C4-2B (cell line): ENCODE measurements at regions not wholly inside any gene's neighbourhood (a gene's known extent, or its start where the extent isn't known, plus 50 kb on each side); places are given as distances from the start of the nearest gene placed in this dataset.

Experiments used
- H3K27ac ChIP-seq: fragments of 450-650 bp; 2 replicates; pipeline ENCODE4 v1.5.1; 2017
- ZFX ChIP-seq: fragments of 450-650 bp; IDR thresholded peaks from 2 replicates; pipeline ENCODE4 v1.6.1; 2017
- TF ChIP-seq, protein P1 (sequence below): fragments of 450-650 bp; conservative IDR thresholded peaks from 2 replicates; pipeline ENCODE4 v1.5.1; 2017; ENCODE audit warnings: mild to moderate bottlenecking

DNA sequence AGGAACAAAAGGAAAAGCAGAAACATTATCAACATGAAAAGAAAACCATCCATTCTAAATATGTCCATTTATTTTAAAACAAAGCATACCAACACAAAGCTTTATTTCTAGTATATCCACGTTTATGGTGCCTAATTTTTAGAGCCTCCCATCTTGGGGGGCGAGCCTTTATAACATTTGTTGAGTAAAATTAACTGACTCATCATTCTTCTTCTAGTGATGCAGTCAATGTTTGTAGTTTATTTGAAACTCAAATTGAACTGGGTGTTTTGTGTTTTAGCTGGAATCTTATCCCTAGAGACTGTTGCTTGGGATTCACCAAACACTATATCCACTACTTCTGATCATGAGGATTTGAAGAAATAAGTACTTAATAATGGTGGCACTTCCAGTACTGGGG is 366.4 kb upstream of the NPVF start:
- no peak overlapping the region for H3K27ac ChIP-seq

GRCh38 chr7:25595996-25596395 is 367.7 kb upstream of the NPVF start:
- no peak overlapping the region for H3K27ac ChIP-seq
- TF ChIP-seq, protein P1, sequence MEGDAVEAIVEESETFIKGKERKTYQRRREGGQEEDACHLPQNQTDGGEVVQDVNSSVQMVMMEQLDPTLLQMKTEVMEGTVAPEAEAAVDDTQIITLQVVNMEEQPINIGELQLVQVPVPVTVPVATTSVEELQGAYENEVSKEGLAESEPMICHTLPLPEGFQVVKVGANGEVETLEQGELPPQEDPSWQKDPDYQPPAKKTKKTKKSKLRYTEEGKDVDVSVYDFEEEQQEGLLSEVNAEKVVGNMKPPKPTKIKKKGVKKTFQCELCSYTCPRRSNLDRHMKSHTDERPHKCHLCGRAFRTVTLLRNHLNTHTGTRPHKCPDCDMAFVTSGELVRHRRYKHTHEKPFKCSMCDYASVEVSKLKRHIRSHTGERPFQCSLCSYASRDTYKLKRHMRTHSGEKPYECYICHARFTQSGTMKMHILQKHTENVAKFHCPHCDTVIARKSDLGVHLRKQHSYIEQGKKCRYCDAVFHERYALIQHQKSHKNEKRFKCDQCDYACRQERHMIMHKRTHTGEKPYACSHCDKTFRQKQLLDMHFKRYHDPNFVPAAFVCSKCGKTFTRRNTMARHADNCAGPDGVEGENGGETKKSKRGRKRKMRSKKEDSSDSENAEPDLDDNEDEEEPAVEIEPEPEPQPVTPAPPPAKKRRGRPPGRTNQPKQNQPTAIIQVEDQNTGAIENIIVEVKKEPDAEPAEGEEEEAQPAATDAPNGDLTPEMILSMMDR, result no peak
- no peak for TF ChIP-seq ZFX

More for the DNA sequence above, 366.4 kb upstream of the NPVF start:
- TF ChIP-seq, protein P1, result no peak
- TF ChIP-seq ZFX, result no peak

GRCh38 chr7:25596443-25596842 is 368.2 kb upstream of the NPVF start:
- H3K27ac ChIP-seq, result no peak overlapping the region
- no peak for TF ChIP-seq ZFX
- TF ChIP-seq, protein P1, result no peak

DNA sequence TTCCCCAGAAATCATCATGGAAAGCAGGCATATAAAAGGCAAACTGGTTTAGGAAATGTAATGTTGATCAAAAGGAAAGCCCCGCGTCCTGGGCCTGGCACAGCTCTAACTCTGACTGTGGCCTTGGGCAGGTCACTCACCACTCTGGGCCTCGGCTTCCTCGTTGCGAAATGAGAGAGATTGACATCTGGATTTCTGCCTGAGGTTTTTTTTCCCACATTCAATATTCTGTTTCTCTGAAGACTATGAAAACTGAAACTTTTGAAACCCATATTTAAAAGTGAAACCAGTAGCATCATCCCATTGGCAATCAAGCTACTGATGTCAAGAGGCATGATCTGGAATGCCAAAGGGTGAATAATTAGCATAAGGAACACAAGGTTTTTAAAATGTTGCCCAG is 369.7 kb upstream of the NPVF start:
- H3K27ac ChIP-seq, result no peak overlapping the region
- TF ChIP-seq, protein P1, result no peak
- no peak for TF ChIP-seq ZFX

DNA sequence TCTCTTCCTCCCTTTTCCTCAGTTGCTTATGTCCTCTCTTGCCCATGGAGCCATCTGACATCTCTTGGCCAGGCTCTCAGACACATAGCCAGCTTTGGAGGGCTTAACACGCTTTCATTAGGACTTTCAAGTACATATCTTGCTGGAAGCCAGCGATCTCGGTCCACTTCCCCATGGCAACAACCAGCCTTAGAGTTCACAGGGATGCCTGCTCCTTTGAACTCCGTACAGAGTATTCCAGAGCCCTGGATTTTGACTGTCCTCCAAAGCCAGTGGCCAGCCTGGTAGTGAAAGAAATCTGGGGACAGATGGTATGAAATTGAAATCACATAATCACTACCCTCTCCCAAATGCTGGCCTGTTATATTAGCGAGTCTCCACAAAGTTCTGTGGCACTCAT is 370.5 kb upstream of the NPVF start:
- TF ChIP-seq, protein P1, result no peak
- TF ChIP-seq ZFX, result no peak
- H3K27ac ChIP-seq, result no peak overlapping the region

DNA sequence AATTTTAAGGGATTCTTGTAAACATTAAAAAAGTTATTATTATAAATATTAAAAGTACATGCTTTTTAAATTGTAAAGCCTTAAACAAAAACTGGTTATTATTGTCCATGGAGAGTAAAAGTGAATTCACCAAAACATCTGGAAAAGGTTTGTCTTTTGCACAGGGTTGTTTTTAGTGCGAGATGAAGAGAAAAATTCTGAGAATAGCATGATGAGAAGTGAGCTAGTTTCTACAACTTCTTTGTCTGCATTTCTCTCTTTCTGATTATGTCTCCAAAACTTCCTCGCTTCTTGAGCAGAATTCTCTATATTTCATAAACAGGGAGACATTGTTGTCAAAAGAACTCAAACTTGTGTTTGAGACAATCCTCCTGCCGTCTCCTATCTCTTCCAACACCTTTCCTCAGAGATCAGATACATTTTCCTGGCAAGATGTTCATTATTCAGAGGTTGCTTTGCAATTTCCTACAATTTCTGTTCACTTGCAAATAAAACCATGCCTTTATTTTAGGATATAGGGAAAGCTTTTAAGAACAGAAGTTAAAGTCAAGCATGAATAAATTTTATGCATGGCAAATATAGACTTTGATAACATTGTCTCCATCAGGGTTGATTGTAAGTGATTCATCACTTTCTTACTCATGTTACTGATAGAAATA is 372.1 kb upstream of the NPVF start:
- H3K27ac ChIP-seq, result no peak overlapping the region
- no peak for TF ChIP-seq ZFX
- TF ChIP-seq, protein P1, result no peak

DNA sequence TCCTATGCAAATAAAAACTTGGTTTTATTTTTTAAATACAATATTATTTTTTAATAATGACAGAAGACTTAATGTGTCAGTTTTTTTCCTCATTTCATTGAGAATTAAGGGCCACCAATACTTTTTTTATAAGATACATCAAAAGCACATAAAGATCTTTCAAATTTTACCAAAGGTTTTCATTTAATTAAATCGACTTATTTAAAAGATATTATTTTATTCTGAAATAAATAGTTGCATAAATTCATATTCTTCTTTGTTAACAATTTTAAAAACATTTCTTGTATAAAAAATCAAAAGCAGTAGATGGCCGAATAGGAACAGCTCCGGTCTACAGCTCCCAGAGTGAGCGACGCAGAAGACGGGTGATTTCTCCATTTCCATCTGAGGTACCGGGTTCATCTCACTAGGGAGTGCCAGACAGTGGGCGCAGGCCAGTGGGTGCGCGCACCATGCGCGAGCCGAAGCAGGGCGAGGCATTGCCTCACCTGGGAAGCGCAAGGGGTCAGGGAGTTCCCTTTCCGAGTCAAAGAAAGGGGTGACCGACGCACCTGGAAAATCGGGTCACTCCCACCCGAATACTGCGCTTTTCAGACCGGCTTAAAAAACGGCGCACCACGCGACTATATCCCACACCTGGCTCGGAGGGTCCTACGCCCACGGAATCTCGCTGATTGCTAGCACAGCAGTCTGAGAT is 374.6 kb upstream of the NPVF start:
- TF ChIP-seq, protein P1, result peak; percentile 13
- H3K27ac ChIP-seq, result peak overlapping the region; percentile 81

DNA sequence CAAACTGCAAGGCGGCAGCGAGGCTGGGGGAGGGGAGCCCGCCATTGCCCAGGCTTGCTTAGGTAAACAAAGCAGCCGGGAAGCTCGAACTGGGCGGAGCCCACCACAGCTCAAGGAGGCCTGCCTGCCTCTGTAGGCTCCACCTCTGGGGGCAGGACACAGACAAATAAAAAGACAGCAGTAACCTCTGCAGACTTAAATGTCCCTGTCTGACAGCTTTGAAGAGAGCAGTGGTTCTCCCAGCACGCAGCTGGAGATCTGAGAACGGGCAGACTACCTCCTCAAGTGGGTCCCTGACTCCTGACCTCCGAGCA is 375.1 kb upstream of the NPVF start:
- peak overlapping the region; percentile 81 for H3K27ac ChIP-seq
